ENCODE measurements at regions not wholly inside any gene's neighbourhood (a gene's known extent, or its start where the extent isn't known, plus 50 kb on each side); places are given as distances from the start of the nearest gene placed in this dataset.

DNA sequence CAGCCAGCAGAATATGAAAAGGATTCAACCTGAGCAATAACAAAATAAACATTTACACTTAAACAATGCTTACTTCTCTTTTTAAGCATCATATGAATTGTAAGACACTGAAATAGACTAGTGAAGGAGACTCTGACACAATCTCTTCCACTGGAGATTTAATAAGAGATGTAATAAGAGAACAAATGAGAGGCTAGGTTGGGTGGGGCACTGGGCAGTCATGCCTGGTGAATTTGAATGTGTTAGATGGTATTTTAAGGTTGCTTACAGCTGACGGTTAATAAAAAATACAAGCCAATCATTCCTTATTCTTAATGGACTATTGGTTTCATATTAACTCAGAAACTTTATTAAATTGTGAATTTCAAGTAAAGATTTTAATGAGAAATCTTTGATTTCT, 105.9 kb upstream of the TARS1 start:
- no peak for DNase-seq

DNA sequence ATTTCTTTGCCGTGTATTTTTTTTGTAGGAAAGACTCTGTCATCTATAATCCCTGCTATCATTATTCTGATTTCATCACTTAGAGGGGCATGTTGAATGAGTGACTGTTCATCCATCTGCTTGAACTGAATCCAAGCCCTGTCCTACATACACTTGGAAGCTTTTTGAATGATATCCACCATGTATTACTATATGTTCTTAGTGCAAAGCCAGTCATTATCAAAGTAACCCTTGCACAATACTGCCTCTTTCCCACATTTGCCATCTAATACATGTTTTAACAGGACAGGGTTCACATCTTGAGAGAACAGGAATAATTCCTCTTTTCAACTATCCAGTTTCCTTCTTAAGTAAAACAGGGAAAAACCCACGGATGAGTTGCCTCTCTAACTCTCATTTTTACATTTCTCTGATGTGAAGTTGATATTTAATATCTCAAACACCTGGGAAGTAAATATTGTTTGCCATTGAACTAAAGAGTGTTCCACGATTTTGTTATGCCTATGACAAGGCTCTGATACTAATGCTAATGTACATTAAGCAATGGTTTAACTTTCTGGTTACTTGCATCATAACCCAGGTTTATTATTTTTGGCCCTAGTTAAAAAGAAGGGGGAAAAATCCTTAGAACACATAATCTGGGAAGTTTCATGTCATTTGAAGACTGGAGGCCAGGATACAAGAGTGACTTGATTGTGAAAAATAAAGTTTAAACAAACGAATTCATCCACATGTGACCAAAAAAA, 103.7 kb upstream of the TARS1 start:
- no peak for DNase-seq

DNA sequence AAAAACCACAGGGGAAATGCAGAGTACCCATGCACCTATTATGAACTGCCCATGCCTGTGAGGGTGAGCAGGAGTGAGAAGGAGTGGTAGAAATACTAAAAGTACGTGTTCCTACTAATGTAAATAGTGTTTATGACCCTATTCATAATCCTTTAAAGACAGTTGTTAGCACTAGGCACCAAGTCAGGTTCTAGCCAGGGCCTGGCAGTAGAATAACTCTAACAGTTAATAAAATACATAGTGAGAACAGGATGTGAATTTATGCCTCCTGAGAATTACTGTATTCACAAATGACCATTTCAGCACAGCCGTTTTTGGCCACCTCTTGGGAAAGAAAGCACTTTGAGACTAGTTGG, 103.2 kb upstream of the TARS1 start:
- DNase-seq: no peak

DNA sequence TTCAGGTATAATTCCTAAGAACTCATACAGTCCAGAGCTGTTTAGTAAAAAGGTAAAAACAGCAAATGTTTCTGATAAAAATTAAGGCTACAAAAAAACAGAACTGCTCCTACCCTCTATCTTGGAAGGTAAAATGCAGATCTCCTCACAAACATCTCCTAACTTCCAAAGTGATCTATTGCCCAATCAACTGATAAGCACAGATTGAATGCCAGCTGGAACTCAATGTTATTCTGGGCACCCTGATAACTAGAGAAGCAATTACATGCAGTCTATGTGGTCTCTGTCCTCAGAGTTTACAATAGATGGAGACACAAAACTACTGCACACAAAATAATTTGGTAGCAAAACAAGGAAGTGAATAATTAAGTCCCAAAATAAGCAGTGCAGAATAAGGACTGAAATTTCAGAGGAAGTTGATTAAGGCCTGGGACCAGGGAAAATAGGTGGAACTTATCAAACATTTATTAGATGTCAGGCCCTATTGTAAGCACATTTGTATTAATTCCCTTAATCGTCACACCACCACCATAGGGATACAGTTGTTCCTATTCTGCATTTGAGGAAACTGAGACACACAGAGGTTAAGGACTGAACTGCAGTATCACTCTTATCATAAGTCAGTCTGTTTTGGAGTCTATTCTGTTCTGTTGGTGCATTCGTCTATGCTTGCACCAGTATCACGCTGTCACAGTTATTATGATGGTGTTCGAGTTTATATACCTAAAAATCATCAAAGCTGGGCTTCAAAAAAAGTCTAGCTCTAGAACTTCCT, 102.2 kb upstream of the TARS1 start:
- no peak for DNase-seq

DNA sequence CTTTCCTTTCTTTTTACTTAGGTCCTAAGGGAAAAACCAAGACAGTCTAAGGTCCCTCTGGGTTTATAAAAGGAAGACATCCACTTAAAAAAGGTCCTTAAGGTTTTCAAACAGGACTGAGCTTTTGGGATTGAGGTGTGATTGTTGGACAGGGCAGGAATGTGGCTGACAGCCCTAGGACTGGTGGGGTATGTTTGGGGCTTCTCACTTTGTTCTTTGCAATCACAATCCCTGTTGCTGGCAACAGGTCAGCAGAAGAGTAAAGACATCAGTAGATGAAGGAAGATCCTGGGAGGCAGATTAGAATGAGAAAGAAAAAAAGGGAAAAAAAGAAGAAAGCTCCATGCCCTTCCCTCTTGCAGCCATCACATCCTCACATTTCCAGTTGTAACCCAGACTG, 101.4 kb upstream of the TARS1 start:
- DNase-seq: no peak

DNA sequence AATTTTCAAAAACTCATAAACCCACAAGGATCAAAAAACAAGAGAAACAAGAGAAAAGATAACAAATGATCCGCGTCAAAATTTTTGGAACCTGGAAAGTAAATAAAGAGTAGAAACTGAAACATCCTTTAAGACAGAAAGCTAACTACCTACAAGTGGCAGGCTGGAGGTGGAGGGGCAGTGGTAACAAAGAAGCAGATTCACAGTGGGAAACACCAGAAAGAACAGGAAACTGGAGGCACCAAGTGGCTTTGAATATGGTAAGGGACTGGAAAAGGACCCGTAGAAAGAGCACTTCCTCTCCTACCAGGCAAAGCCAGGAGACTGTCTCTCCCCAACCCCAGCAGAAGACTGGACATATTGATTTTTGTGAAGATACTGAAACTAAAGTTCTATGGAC, 100.6 kb upstream of the TARS1 start:
- DNase-seq: no peak

DNA sequence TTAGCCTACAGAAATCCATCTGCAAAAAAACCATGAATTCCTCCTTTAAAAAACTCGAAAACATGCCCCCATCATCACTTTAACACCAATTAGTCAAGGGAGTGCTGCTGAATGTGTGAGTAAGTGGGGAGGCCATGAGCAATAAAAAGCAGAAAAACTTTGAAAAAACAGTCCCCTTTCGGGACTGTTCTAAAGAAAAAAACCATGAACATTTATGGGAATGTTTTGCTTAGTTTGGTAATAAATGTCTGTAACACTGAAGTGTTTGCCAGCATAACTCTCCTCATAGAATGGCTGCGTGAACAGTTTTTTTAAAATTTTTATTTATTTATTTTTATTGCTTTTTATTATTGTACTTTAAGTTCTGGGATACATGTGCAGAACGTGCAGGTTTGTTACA, 99.4 kb upstream of the TARS1 start:
- no peak for DNase-seq

DNA sequence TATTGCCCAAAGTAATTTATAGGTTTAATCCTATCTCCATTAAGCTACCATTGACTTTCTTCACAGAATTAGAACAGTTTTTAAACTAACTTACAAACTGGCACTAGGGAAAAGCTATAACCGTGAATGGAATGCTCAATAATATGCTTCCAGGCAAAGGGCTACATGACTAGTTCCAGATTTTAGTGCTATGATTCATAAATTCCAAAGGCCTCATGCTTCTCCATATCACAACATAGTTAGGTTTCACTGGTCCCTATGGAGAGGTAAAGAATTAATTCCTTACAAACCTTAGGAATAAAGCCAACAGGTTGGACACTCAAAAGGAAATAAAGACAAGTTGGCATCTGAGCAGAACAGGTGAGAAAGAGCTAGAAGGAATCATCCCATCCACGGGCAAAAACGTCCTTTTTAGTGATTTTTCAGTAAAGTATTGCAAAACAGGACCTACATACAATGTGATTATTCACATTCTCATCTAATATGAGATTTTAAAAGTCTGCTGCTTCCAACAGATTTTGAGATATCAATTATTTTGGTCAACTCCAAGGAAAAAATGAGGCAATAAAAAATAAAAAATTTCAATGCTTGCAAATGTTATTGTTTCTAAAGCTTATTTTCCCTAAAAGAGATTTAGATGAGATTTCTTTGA, 97.0 kb upstream of the TARS1 start:
- no peak for DNase-seq

DNA sequence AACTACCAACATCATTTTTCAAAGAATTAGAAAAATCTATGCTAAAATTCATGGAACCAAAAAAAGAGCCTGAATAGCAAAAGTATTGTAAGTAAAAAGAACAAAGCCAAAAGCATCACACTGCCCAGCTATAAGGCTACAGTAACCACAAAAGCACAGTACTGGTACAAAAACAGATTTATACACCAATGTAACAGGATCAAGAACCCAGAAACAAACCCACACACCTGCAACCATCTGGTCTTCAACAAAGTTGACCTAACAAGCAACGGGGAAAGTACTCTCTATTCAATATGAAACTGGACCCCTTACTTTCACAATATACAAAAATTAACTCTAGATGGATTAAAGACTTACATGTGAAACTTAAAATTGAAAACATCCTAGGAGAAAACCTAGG, 94.2 kb upstream of the TARS1 start:
- DNase-seq: no peak

DNA sequence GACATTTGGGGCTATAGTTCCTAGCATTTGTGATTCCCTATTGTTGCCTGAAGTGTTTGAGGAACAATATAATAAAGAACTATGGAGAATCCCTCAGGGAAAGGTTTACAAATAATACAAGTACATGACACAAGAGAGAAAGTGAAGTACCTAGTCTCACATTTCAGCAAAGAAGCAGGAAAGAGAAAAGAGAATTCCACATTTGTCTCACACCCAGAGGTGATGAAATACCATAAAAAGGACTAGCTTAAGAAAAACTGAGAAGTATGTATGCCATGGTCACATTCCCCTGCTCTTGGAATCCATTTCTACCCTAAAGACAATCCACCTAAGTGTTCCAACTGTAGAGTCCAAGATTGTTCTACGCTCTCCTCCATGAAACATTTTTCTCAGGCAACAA, 79.0 kb upstream of the TARS1 start:
- no peak for DNase-seq

DNA sequence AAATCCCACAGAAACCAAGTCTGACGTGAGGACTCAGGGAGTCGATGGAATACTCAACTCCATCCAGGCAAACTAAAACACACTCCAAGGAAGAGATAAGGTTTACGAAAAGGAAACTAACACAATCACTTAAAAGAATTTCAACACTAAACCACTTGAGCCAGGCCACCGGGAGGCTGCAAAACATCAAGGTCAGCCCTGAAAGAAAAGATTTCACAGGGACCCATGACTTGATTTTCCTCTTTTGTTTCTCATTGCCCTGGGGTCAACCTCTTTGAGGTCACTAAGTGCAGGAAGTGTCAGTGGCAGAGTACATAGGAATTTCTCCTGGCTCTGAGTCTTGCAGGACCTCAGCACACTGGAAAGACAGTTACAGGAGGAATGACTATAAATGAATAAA, 77.8 kb upstream of the TARS1 start:
- DNase-seq: peak in 3 of 4 experiments; percentile 19 to 72 (median 30)

DNA sequence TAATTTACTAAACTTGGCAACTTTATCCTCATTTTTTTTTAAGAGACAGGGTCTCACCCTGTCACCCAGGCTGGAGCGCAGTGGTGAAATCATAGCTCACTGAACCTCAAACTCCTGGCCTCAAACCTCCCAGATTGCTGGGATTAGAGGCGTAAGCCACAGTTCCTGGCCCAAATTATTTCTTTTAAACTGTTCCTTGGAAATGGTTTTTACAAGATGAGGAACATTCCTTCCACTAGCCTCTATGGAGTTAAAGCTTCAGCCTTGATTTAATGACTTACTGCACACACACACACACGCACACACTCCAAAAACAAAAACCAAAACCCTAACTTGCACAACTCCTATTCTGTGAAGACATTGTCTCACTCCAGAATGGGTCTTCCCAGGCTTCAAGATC, 77.2 kb upstream of the TARS1 start:
- no peak for DNase-seq

DNA sequence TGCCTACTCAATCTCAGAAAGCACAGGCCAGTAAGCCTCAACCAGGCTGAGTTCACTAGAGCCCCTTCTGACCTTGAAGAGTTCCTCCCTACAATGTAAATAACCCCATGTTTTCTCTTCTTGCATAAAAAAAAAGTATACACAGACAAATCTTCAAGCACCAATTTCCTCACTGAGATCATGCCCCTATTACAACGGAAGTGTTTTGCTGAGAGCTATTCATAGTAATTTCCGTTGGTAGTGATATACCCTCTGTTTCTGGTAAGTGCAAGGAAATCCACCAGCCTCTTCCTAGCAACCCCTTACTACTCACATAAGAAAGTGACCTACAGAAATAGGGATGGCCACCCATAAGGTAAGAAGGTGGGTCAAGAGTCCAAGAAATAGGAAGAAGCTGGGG, 76.4 kb upstream of the TARS1 start:
- peak in 3 of 4 experiments; percentile 18 to 52 (median 29) for DNase-seq

DNA sequence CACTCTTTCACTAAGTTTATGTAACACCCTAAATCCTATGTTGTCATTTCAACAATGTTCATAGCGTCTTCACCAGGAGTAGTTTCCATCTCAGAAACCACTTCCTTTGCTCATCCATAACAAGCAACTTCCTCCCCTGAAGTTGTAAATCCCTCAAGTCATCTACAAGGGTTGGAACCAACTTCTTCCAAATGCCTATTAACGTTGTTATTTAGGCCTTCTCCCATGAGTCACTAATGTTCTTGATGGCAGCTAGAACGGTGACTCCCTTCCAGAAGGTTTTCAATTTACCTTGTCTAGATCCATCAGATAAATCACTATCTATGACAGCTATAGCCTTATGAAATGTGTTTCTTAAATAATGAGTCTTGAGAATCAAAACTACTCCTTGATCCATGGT, 73.3 kb upstream of the TARS1 start:
- peak in 2 of 4 experiments; percentile 1 to 7 for DNase-seq

DNA sequence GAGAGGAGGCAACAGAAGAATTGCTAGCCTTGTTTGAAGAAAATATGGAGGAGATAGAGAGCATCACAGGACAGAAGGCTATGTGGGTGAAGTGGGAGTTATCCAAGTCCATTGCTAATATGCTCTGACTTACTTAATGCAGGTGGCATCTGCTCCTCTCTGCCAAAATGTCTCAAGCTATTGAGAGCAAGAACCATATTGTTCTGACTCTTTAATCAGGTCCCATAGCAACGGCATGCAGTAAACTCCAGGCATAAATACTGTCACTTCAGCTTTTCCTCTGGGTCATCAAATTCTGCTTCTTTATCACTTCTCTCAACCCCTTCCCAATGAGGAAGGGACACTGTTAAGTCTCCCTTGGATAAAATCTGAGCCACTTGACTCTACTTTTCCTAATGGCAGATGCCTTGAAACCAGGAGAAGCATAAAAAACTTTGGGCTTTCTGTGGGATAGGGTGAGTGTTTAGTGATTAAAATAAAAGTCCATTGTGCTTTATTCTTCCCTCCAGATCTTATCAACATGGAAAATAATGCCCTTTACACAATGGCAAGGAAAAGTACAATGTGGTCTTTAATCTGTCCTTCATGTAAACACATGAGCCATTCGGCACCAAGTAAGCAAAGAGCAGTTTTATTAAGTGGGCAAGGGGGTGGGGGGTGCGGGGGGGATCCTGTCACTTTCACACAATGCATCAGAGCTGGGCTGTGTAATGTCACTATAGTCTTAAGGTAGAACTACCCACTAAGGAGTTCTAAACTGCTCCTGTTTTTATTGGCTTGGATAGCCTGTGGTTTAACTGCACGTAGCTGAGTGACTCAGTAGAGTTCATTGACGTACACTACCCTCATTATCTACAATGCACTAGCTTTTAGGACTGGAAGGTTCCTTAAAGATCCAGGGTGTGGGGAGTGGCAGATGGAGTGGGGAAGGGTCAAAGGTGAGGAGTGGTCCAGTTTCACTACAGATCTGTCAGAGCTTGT, 71.0 kb upstream of the TARS1 start:
- no peak for DNase-seq

DNA sequence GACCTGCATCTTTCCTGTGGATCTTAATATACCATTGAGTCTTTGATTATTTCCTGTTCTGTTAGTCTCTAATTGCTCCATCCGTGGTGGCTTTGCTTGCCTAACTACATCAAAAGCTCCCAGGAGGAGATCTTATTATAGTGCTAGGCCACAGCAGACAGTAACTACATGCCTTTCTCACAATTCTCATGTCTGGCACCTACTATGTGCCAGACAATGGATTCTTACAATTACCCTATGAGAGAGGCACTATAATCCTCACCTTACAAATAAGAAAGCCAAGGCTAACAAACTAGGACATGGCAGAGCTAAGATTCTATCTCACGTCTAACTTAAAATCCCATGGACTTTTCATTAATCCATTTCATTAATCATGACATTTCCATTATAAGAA, 70.3 kb upstream of the TARS1 start:
- no peak for DNase-seq

DNA sequence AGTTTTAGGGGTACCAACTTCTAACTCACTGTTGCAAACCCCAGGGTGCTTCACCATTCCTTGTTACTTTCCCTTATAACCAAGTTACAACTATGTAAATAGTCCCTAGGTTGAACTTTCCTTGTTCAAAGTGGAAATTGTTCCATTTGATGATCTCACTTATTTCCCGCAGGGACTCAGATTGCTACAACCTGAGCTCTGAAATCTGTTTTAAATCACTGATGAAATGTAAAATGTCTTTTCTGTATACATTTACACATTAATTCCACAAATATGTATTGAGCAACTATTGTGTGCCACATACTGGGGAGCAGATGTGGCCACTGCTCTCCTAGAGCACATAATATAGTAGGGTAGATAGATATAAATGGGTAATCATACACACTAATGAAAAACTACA, 69.1 kb upstream of the TARS1 start:
- no peak for DNase-seq

DNA sequence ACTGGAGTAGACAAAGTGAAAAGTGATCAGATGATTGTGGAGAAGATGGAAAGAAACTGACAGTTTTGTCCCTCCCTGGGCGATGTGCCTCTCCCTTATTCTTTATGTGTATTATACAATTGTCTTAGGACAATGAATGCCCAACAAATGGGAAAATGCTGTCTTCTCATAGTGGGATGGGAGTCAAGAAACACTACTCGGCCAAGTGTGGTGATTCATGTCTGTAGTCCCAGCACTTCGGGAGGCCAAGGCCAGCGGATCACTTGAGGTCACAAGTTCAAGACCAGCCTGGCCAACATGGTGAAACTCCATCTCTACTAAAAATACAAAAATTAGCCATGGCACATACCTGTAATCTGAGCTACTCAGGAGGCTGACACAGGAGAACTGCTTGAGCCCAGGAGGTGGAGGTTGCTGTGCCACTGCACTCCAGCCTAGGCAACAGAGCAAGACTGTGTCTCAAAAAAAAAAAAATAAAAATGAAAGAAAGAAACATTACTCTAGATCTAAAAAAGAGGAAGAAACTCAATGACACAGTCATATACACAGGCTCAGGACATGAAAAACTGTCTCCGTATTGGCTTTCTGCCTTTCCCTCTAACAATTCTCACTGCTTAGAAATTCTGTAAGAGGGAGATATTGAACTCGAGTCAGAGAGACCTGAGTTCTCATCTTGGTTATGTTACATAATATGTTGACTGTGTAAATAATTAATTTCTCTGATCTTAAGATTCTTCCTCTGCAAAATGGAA, 67.9 kb upstream of the TARS1 start:
- DNase-seq: peak in 1 of 4 experiments; percentile 13

DNA sequence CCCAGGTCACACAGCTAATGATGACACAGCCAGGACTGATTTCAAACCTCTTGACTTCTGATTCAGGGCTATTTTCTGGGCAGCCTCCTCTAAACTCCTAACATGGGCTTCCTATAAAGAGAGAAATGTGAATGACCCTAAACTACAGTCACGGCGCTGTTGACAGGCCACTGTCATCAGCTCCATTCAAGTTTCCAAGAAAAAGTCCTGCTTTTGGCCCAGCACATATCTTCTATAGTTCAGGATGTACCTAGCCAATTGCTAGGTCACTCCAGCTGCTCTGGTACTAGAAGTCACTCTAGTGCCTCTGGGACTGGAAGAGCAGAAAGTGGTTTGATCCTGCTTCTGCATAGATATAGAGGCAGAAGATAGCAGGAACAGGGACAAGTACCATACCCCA, 64.9 kb upstream of the TARS1 start:
- no peak for DNase-seq

DNA sequence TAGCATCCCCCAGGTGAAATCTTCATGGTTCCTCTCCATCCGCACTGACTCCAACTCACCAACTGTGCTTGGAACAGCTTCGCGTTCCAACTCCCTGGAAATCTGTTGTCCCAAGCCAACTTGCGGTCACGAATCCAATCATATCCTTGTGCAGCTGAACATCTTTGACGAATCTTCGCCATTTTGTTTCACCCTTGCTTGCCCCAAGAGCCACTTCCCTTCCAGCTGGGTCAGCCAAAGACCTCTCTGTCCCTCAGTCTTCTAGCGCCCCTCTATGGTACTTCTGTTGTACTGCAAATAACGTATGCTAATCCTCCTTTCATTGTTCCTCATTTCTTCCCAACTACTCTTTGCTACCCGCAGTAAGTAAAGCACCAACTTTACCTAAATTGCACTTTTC, 61.0 kb upstream of the TARS1 start:
- peak; percentile 58 to 78 (median 70) for DNase-seq

DNA sequence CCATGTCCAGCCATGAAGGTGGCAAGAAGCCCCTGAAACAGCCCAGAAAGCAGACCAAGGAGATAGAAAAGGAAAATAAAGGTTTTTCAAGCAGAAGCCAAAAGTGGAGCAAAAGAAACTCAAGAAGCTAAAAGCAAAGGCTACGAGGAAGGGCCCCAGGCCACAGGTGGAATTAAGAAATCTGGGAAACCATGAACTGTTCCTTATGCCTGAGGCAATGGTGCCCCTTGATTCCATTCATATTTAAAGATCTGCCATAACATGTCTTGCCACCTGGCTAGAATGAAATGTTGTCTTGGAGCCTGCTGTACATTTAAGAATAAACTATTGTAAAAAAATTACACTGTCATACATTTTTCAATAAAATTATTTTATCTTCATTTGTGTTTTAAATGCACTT, 59.5 kb upstream of the TARS1 start:
- DNase-seq: no peak

Measured in suppressor macrophage (primary cell).